ENCODE measurements at regions not wholly inside any gene's neighbourhood (a gene's known extent, or its start where the extent isn't known, plus 50 kb on each side); places are given as distances from the start of the nearest gene placed in this dataset.

- 64 to 71% (median 67%) methylated on average over 5 of the region's 5 CpGs for WGBS, 5 donors
- Histone ChIP-seq H3K27me3 (replicated peaks in 1 of 7) (peaks cover 0 to 35% (median 9%) of the 10 kb centered on the region in 7 donors), H3K36me3 (no peaks in the 10 kb centered on the region), H3K4me1 (peaks cover 0 to 18% (median 8%) of the 10 kb centered on the region in 6 donors), H3K27ac (no peak overlapping the region), H3K9me3 (no peaks in the 10 kb centered on the region), H3K4me3 (peak overlapping the region in 1 of 8 donors; percentile 30)
- intact Hi-C loops (cut with DNase I; ENCODE audit: low total_unique reads): no loop called here
- no peak for TF ChIP-seq POLR2A (IDR thresholded peaks at IDR 0.05)
- no peak for TF ChIP-seq POLR2AphosphoS5 (IDR thresholded peaks at IDR 0.05)
- no peak for TF ChIP-seq CTCF (IDR thresholded peaks at IDR 0.05 in 8 of 11, conservative IDR thresholded peaks at IDR 0.05 in 3 of 11)
- DNase-seq: no peak
These were observed 442.2 kb upstream of the KLF12 start for GRCh38 chr13:74576420-74576819.

DNA sequence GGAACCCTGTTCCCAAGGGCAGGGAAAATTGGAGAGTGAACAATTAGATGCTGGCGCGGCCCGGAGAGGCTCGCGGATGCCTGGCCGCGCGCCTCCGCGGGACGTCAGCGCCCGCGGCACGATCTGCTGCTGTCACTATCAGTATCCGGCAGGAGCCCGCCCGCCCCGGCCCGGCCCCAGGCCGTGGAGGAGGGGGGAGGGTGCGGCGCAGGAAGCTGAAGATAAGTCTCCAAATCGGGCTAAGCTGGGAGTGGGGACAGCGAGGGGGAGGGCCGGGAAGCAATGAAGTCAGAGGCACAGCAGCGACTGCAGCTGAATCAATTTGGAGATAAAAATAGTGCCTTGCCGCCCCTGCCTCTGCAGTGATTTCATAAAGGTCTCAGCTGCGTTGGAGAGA, 441.5 kb upstream of the KLF12 start:
- Histone ChIP-seq H3K4me3 (peak overlapping the region; percentile 4 to 62 (median 22)), H3K36me3 (no peaks in the 10 kb centered on the region), H3K27ac (peak overlapping the region in 2 of 8 donors; percentile 1 to 16), H3K4me1 (peaks cover 0 to 18% (median 8%) of the 10 kb centered on the region in 6 donors), H3K27me3 (replicated peaks in 1 of 7) (peaks cover 0 to 35% (median 9%) of the 10 kb centered on the region in 7 donors), H3K9me3 (no peaks in the 10 kb centered on the region)
- DNase-seq: peak; percentile 87
- WGBS, 5 donors: 0 to 2% (median 0%) methylated on average over 27 to 29 of the region's 29 CpGs
- intact Hi-C loops (cut with DNase I; ENCODE audit: low total_unique reads): no loop called here
- TF ChIP-seq CTCF (IDR thresholded peaks at IDR 0.05 in 8 of 11, conservative IDR thresholded peaks at IDR 0.05 in 3 of 11) (peak in 1 of 11 experiments; percentile 11), POLR2A (IDR thresholded peaks at IDR 0.05) (no peak), POLR2AphosphoS5 (IDR thresholded peaks at IDR 0.05) (peak; percentile 56 to 82 (median 78))

DNA sequence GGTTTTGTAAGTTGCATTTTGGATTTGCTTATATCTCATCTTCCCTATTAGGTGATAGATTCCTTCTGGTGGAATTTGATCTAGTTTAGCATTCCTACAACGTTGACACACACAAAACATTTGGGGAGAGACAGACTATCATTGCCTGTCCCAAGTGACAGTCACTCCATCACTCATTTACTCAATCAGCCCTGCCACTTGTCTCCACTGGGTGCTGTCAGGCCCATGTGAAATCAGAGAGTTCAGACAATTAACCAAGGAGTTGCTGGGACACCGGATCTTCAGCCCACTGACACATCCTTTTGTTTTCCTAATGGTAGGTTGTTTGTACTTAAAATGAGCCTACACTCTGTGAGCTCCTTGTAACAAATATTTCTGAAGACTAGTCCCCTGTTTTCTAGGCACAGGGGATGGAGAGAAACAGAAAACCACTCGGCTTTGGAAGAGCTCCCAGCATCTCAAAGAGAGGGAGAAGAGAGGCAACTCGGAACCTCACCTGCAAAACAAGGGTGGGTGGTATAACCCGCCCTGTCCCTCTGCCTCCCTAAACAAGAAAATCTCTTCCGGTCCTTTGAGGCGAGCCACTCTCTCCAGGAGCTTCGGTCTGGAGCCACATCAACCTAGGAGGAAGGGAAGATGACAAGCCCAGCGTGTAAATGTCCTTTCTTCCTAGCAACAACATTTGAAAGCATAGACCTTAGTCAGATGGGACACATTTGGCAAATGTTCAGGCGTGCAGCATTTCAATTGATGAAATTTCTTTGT, 440.9 kb upstream of the KLF12 start:
- TF ChIP-seq CTCF (IDR thresholded peaks at IDR 0.05 in 8 of 11, conservative IDR thresholded peaks at IDR 0.05 in 3 of 11): no peak
- TF ChIP-seq POLR2AphosphoS5 (IDR thresholded peaks at IDR 0.05): no peak
- TF ChIP-seq POLR2A (IDR thresholded peaks at IDR 0.05): no peak
- Histone ChIP-seq H3K9me3 (no peaks in the 10 kb centered on the region), H3K27ac (peak overlapping the region in 1 of 8 donors; percentile 1), H3K4me1 (peaks cover 0 to 18% (median 8%) of the 10 kb centered on the region in 6 donors), H3K36me3 (no peaks in the 10 kb centered on the region), H3K4me3 (peak overlapping the region; percentile 4 to 62 (median 22)), H3K27me3 (replicated peaks in 1 of 7) (peaks cover 0 to 35% (median 9%) of the 10 kb centered on the region in 7 donors)
- intact Hi-C loops (cut with DNase I; ENCODE audit: low total_unique reads): no loop called here
- 31 to 36% (median 31%) methylated on average over 10 of the region's 10 CpGs for WGBS, 5 donors
- no peak for DNase-seq

DNA sequence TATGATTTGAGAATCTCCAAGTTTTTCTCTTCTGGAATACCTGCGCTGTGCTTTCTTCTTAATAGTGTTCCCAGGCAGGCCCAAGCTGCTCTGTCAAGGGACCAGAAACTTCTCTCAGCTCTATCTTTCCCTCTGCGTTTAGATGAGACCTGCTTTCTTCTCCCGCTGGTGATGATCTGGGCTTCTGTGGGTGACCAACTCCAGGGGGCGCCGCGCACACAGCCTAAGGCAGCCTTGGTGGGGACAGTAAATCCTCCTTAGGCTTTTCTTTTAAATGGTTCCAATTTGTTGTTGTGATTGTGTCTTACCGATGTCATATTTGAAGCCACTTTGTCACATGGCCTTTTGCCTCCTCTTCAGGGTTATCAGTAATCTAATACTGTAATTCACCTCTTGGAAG, 439.4 kb upstream of the KLF12 start:
- Histone ChIP-seq H3K4me3 (no peak overlapping the region), H3K4me1 (peaks cover 0 to 18% (median 8%) of the 10 kb centered on the region in 6 donors), H3K9me3 (no peaks in the 10 kb centered on the region), H3K27me3 (replicated peaks in 1 of 7) (peaks cover 0 to 35% (median 9%) of the 10 kb centered on the region in 7 donors), H3K27ac (no peak overlapping the region), H3K36me3 (no peaks in the 10 kb centered on the region)
- no peak for DNase-seq
- TF ChIP-seq POLR2A (IDR thresholded peaks at IDR 0.05) (no peak), POLR2AphosphoS5 (IDR thresholded peaks at IDR 0.05) (no peak), CTCF (IDR thresholded peaks at IDR 0.05 in 8 of 11, conservative IDR thresholded peaks at IDR 0.05 in 3 of 11) (no peak)
- WGBS, 5 donors: 74 to 87% (median 81%) methylated on average over 7 of the region's 7 CpGs
- intact Hi-C loops (cut with DNase I; ENCODE audit: low total_unique reads): no loop called here

Data from spleen (tissue), 11 donors.